ENCODE measurements at regions not wholly inside any gene's neighbourhood (a gene's known extent, or its start where the extent isn't known, plus 50 kb on each side); places are given as distances from the start of the nearest gene placed in this dataset.

GRCh38 chr6:91681296-91681695 is 1094.4 kb upstream of the MAP3K7 start:
- Histone ChIP-seq H2AFZ (ENCODE audit: low read depth, low read length) (no peak overlapping the region), H3K4me2 (ENCODE audit: low read length) (no peak overlapping the region), H3F3A (ENCODE audit: insufficient read depth, low read length, poor library complexity, severe bottlenecking) (no peaks in the 10 kb centered on the region), H3K27me3 (ENCODE audit: insufficient read depth, low read depth, low read length) (no peaks in the 10 kb centered on the region), H3K9me3 (ENCODE audit: low read length) (no peaks in the 10 kb centered on the region), H3K79me2 (replicated peaks; ENCODE audit: insufficient read depth, low read length) (no peaks in the 10 kb centered on the region), H3K36me3 (ENCODE audit: insufficient read depth, low read length) (no peaks in the 10 kb centered on the region), H3K4me3 (ENCODE audit: low read length) (no peak overlapping the region), H3K9ac (ENCODE audit: low read length) (no peak overlapping the region), H3K9me2 (ENCODE audit: insufficient read depth, low read length) (no peaks in the 10 kb centered on the region), H3K27ac (ENCODE audit: low read length) (no peak overlapping the region), H4K20me1 (ENCODE audit: insufficient read depth) (no peaks in the 10 kb centered on the region)
- no peak for TF ChIP-seq TAF1 (IDR thresholded peaks at IDR 0.05; ENCODE audit: low read depth)
- TF ChIP-seq REST (IDR thresholded peaks at IDR 0.05; ENCODE audit: borderline replicate concordance) = no peak
- TF ChIP-seq, protein P1, sequence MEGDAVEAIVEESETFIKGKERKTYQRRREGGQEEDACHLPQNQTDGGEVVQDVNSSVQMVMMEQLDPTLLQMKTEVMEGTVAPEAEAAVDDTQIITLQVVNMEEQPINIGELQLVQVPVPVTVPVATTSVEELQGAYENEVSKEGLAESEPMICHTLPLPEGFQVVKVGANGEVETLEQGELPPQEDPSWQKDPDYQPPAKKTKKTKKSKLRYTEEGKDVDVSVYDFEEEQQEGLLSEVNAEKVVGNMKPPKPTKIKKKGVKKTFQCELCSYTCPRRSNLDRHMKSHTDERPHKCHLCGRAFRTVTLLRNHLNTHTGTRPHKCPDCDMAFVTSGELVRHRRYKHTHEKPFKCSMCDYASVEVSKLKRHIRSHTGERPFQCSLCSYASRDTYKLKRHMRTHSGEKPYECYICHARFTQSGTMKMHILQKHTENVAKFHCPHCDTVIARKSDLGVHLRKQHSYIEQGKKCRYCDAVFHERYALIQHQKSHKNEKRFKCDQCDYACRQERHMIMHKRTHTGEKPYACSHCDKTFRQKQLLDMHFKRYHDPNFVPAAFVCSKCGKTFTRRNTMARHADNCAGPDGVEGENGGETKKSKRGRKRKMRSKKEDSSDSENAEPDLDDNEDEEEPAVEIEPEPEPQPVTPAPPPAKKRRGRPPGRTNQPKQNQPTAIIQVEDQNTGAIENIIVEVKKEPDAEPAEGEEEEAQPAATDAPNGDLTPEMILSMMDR (IDR thresholded peaks at IDR 0.05; ENCODE audit: poor library complexity, severe bottlenecking) = no peak
- no peak for TF ChIP-seq SMC3 (conservative IDR thresholded peaks at IDR 0.05; ENCODE audit: poor library complexity)
- TF ChIP-seq RAD21 (conservative IDR thresholded peaks at IDR 0.05) = no peak
- TF ChIP-seq EP300 (conservative IDR thresholded peaks at IDR 0.05; ENCODE audit: poor library complexity, severe bottlenecking) = no peak
- no peak for TF ChIP-seq MXI1 (conservative IDR thresholded peaks at IDR 0.05; ENCODE audit: poor library complexity, severe bottlenecking)
- no peak for TF ChIP-seq POLR2AphosphoS5 (IDR thresholded peaks at IDR 0.05)
- TF ChIP-seq EZH2 (IDR thresholded peaks at IDR 0.05; ENCODE audit: borderline replicate concordance, insufficient read depth, low read length, poor library complexity, severe bottlenecking) = no peak

DNA sequence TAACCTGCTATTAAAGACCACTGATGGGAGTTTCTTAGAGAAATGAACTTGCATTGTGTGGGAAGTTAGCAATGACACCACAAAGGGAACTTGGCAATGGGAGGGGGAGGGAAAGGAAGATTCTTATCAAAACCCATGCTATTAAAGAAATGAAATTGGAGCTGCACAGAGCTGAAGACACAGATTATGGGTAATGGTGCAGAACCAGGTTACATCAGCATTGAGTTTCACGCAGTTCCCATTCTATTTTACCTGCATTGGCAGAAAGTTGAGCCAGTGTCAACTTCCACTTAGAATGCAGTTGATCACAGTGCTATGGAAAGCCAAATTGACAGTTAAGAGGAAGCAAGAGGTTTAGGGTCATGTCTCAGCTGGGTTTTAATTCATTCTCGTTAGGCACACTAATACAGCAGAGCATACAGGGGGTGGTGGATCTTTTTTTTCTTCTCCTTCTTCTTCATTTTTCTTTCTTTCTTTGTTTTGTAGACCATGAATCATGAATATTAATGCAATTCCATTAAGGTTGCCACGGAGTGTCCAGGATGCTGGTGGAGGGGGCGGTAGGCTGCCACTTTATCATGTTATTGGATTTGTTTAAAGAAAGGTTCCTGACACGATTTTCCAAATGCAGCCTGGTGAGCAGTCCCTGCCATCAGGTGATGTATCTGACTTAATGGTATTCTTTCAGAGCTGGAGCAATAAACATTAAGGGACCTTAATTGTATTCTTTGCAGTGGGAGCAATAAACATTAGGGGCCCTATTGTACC is 1092.0 kb upstream of the MAP3K7 start:
- Histone ChIP-seq H3K9ac (ENCODE audit: low read length) (no peak overlapping the region), H3K9me2 (ENCODE audit: insufficient read depth, low read length) (no peaks in the 10 kb centered on the region), H3K36me3 (ENCODE audit: insufficient read depth, low read length) (no peaks in the 10 kb centered on the region), H4K20me1 (ENCODE audit: insufficient read depth) (no peaks in the 10 kb centered on the region), H3K9me3 (ENCODE audit: low read length) (no peaks in the 10 kb centered on the region), H3K4me3 (ENCODE audit: low read length) (no peak overlapping the region), H3F3A (ENCODE audit: insufficient read depth, low read length, poor library complexity, severe bottlenecking) (no peaks in the 10 kb centered on the region), H3K27ac (ENCODE audit: low read length) (no peak overlapping the region), H3K4me2 (ENCODE audit: low read length) (no peak overlapping the region), H3K27me3 (ENCODE audit: insufficient read depth, low read depth, low read length) (no peaks in the 10 kb centered on the region), H2AFZ (ENCODE audit: low read depth, low read length) (no peak overlapping the region), H3K79me2 (replicated peaks; ENCODE audit: insufficient read depth, low read length) (no peaks in the 10 kb centered on the region)
- no peak for TF ChIP-seq EZH2 (IDR thresholded peaks at IDR 0.05; ENCODE audit: borderline replicate concordance, insufficient read depth, low read length, poor library complexity, severe bottlenecking)
- no peak for TF ChIP-seq EP300 (conservative IDR thresholded peaks at IDR 0.05; ENCODE audit: poor library complexity, severe bottlenecking)
- TF ChIP-seq MXI1 (conservative IDR thresholded peaks at IDR 0.05; ENCODE audit: poor library complexity, severe bottlenecking) = no peak
- TF ChIP-seq POLR2AphosphoS5 (IDR thresholded peaks at IDR 0.05) = no peak
- TF ChIP-seq RAD21 (conservative IDR thresholded peaks at IDR 0.05) = no peak
- no peak for TF ChIP-seq SMC3 (conservative IDR thresholded peaks at IDR 0.05; ENCODE audit: poor library complexity)
- TF ChIP-seq, protein P1 (IDR thresholded peaks at IDR 0.05; ENCODE audit: poor library complexity, severe bottlenecking) = no peak
